Esophagus squamous epithelium (tissue), 4 donors: ENCODE measurements at regions not wholly inside any gene's neighbourhood (a gene's known extent, or its start where the extent isn't known, plus 50 kb on each side); places are given as distances from the start of the nearest gene placed in this dataset.

Experiments
- CTCF ChIP-seq, 6 experiments: fragments of 450-650 bp in 4 of 6; fragments of 200-600 bp in 2 of 6; sonication (generic) in 2 of 6; IDR thresholded peaks; one replicate each; pipeline ENCODE4 v1.5.1; 2016 to 2019; ENCODE audit warnings: antibody characterized with exemption in 6 of 6, mild to moderate bottlenecking in 4 of 6, moderate library complexity in 4 of 6
- POLR2A ChIP-seq, 4 donors: fragments of 450-650 bp; IDR thresholded peaks; one replicate each; pipeline ENCODE4 v1.6.1; 2017; ENCODE audit warnings: antibody characterized with exemption in 4 of 4, mild to moderate bottlenecking in 4 of 4, moderate library complexity in 3 of 4

GRCh38 chr7:35316549-35316948 is 62.6 kb upstream of the TBX20 start:
- TF ChIP-seq CTCF (IDR thresholded peaks at IDR 0.05) (no peak), POLR2A (IDR thresholded peaks at IDR 0.05) (no peak)
